Endothelial cell of umbilical vein (primary cell): ENCODE measurements at regions not wholly inside any gene's neighbourhood (a gene's known extent, or its start where the extent isn't known, plus 50 kb on each side); places are given as distances from the start of the nearest gene placed in this dataset.

Source experiments
- BruUV-seq: library from RNA; stranded (reverse); fragments of 400-500 nt; replicated peaks from 2 replicates; lab custom pipeline; 2021; lab: Mats Ljungman, UMichigan
- CTCF ChIA-PET: fragments of 300-600, 350-600 bp; sonication (Branson Sonifier 250); formaldehyde crosslinking; loops from one replicate; lab custom pipeline; 2021; ENCODE audit warnings: antibody characterized with exemption, inconsistent platforms; lab: Charles Lee
- POLR2A ChIA-PET: fragments of 300-600, 350-600 bp; sonication (Branson Sonifier 250); formaldehyde crosslinking; loops from one replicate; lab custom pipeline; 2021; ENCODE audit warnings: antibody characterized with exemption, inconsistent platforms; lab: Charles Lee
- DNase-seq: peaks from one replicate; pipeline ENCODE4 v3.0.0-alpha.2; 2011; ENCODE audit warnings: low read depth, low spot score
- FAIRE-seq: peaks from 2 replicates; lab custom pipeline; 2011; peaks lifted over from hg19 to GRCh38; lab: Jason Lieb, UNC
- H2AFZ ChIP-seq: 2 replicates; pipeline ENCODE4 v1.6.0; 2012; ENCODE audit warnings: low read depth, low read length, control low read depth, inconsistent platforms
- H3K27ac ChIP-seq: 2 replicates; pipeline ENCODE4 v1.5.1; 2011; ENCODE audit warnings: low read depth, mild to moderate bottlenecking, control low read depth, low read length, moderate library complexity; ENCODE audit not compliant: insufficient read depth
- H3K27me3 ChIP-seq, 2 experiments: 2 replicates each; pipeline versions ENCODE4 v1.6.0 to v1.6.1; 2011; ENCODE audit warnings: low read length in 2 of 2, mixed read lengths in 1 of 2; ENCODE audit not compliant: control insufficient read depth in 2 of 2, insufficient read depth in 2 of 2
- H3K36me3 ChIP-seq, 2 experiments: 2 replicates in 1 of 2; 3 replicates in 1 of 2; pipeline ENCODE4 v1.5.1; 2011; ENCODE audit warnings: low read length in 2 of 2, mild to moderate bottlenecking in 1 of 2, moderate library complexity in 1 of 2; ENCODE audit not compliant: control insufficient read depth in 2 of 2, insufficient read depth in 2 of 2; ENCODE audit errors: extremely low read depth in 1 of 2
- H3K4me1 ChIP-seq: 3 replicates; pipeline ENCODE4 v1.5.1; 2011; ENCODE audit warnings: mild to moderate bottlenecking, low read length; ENCODE audit not compliant: control insufficient read depth, insufficient read depth; ENCODE audit errors: extremely low read depth
- H3K4me2 ChIP-seq: 2 replicates; pipeline ENCODE4 v1.6.1; 2011; ENCODE audit warnings: low read length, control low read depth, mixed read lengths; ENCODE audit not compliant: insufficient read depth
- H3K4me3 ChIP-seq, 3 experiments: fragments of 200-600 bp in 1 of 3; sonication (generic), shearing (Covaris generic) in 1 of 3; replicated peaks in 1 of 3; 2 replicates each; pipeline ENCODE4 v1.5.1; 2011 to 2016; ENCODE audit warnings: control low read depth in 3 of 3, low read length in 3 of 3, mild to moderate bottlenecking in 2 of 3, inconsistent platforms in 1 of 3, low read depth in 1 of 3, moderate library complexity in 1 of 3; ENCODE audit not compliant: insufficient read depth in 1 of 3
- H3K79me2 ChIP-seq: 2 replicates; pipeline ENCODE4 v1.6.0; 2012; ENCODE audit warnings: low read length, inconsistent platforms; ENCODE audit not compliant: control insufficient read depth, insufficient read depth
- H3K9ac ChIP-seq: replicated peaks from 2 replicates; pipeline ENCODE3; 2011; ENCODE audit warnings: low read length, control low read depth; ENCODE audit not compliant: insufficient read depth; ENCODE audit errors: extremely low read depth
- H3K9me1 ChIP-seq: replicated peaks from 3 replicates; pipeline ENCODE4 v1.6.0; 2011; ENCODE audit warnings: mild to moderate bottlenecking, low read length; ENCODE audit not compliant: control insufficient read depth, insufficient read depth; ENCODE audit errors: extremely low read depth
- H3K9me3 ChIP-seq: replicated peaks from 2 replicates; pipeline ENCODE4 v1.5.1; 2012; ENCODE audit warnings: low read length, inconsistent platforms; ENCODE audit not compliant: control insufficient read depth, insufficient read depth
- H4K20me1 ChIP-seq: replicated peaks from 2 replicates; pipeline ENCODE3; 2011; ENCODE audit warnings: mild to moderate bottlenecking, low read length; ENCODE audit not compliant: control insufficient read depth, insufficient read depth; ENCODE audit errors: extremely low read depth
- EZH2 ChIP-seq: IDR thresholded peaks from 2 replicates; pipeline ENCODE4 v1.6.1; 2012; ENCODE audit warnings: borderline replicate concordance, low read depth, mild to moderate bottlenecking, moderate library complexity, low read length, inconsistent platforms; ENCODE audit not compliant: severe bottlenecking
- FOS ChIP-seq: IDR thresholded peaks from 2 replicates; pipeline ENCODE4 v1.6.1; 2011; ENCODE audit warnings: mild to moderate bottlenecking, low read length, moderate library complexity, borderline replicate concordance; ENCODE audit not compliant: insufficient read depth
- GATA2 ChIP-seq: IDR thresholded peaks from 2 replicates; pipeline ENCODE4 v1.7.0; 2011; ENCODE audit warnings: low read depth, mild to moderate bottlenecking, moderate library complexity, mixed read lengths, low read length; ENCODE audit not compliant: insufficient read length, insufficient read depth
- JUN ChIP-seq: IDR thresholded peaks from 2 replicates; pipeline ENCODE4 v1.6.1; 2011; ENCODE audit warnings: borderline replicate concordance, low read depth; ENCODE audit not compliant: insufficient read length, insufficient read depth
- MYC ChIP-seq: IDR thresholded peaks from one replicate; pipeline ENCODE4 v1.6.1; 2011; ENCODE audit warnings: mild to moderate bottlenecking, low read depth, low read length
- POLR2A ChIP-seq: IDR thresholded peaks from 2 replicates; pipeline ENCODE4 v1.6.1; 2012; ENCODE audit warnings: low read depth, mild to moderate bottlenecking, control low read depth, low read length
- POLR2AphosphoS5 ChIP-seq: IDR thresholded peaks from 2 replicates; pipeline ENCODE4 v1.6.1; 2012; ENCODE audit warnings: low read depth, mild to moderate bottlenecking, control low read depth, low read length, moderate library complexity; ENCODE audit not compliant: insufficient read depth
- dilution Hi-C: fragments of 300-500 bp; cut with MboI; formaldehyde crosslinking; loops from one replicate; pipeline ENCODE4 v1.15.0; 2019; ENCODE audit warnings: low sequenced_read_pairs; ENCODE audit not compliant: extremely low pct_ligation_motif_present
- intact Hi-C: fragments of 100-400 bp; cut with micrococcal nuclease; formaldehyde crosslinking; loops from one replicate; pipeline ENCODE4 v1.10.0; 2022
- TF ChIP-seq, protein P1 (sequence below): IDR thresholded peaks from 2 replicates; pipeline ENCODE4 v1.6.1; 2011; ENCODE audit not compliant: insufficient read depth, insufficient read length
- TF ChIP-seq, protein P2 (sequence below), 2 donors: IDR thresholded peaks; 1 replicate in 1 of 2; 2 replicates in 1 of 2; pipeline ENCODE4 v1.5.1; 2011; ENCODE audit warnings: low read length in 2 of 2, mild to moderate bottlenecking in 2 of 2, moderate library complexity in 2 of 2, control low read depth in 1 of 2, inconsistent platforms in 1 of 2, low read depth in 1 of 2; ENCODE audit not compliant: insufficient read depth in 1 of 2; ENCODE audit errors: extremely low read depth in 1 of 2

DNA sequence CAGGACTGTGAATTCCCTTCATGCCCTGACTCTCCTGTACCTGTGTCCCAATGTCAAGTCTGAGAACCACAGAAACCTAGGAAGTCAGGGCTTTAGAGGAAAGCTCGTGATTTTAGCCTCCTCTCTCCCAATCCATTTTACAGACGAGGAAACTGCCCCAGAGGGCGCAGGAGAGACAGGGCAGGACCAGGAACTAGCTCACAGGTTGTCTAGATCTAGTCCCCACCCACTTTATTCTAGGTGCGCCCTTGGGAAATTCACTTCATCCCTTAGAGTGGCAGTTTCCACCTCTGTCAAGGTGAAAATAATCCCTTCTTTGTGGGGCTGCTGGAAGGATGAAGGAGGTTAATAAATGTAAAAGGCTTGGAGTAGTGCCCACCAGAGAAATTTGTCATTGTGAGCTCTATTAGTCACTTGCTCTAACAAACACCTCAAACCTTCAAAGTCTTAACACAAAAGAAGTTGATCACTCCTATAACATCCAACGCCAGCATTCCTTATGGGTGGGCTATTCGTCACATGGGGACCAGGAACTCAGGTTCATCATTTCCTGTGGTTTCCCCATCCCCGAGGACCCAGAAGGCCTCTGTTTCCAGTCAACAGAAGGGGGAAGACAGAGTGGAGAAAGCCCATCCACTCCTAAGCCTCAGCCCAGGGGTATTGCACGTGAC is 282.3 kb downstream of the XXYLT1 start:
- DNase-seq (no peak), FAIRE-seq (peak; percentile 38)
- Histone ChIP-seq H3K4me1 (no peaks in the 10 kb centered on the region), H3K9me1 (no peaks in the 10 kb centered on the region), H3K27me3 (no peaks in the 10 kb centered on the region), H3K4me2 (no peak overlapping the region), H2AFZ (no peak overlapping the region), H3K27ac (no peak overlapping the region), H4K20me1 (no peaks in the 10 kb centered on the region), H3K9ac (no peak overlapping the region), H3K36me3 (no peaks in the 10 kb centered on the region), H3K4me3 (no peak overlapping the region), H3K9me3 (no peaks in the 10 kb centered on the region), H3K79me2 (no peaks in the 10 kb centered on the region)
- intact Hi-C loops: loop anchor here (1.0 kb wide), 1 partner anchor 34 kb away; no protein-coding TSS in a partner anchor
- TF ChIP-seq POLR2A (no peak), EZH2 (no peak)
- TF ChIP-seq, protein P1, sequence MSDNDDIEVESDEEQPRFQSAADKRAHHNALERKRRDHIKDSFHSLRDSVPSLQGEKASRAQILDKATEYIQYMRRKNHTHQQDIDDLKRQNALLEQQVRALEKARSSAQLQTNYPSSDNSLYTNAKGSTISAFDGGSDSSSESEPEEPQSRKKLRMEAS: no peak
- ChIA-PET POLR2A (no interaction called here), CTCF (interaction anchor here (1.1 kb wide), 1 partner anchor 12 kb away, joined by 3 read pairs; no protein-coding TSS in a partner anchor)
- dilution Hi-C loops: no loop called here
- no TSS peak for BruUV-seq

DNA sequence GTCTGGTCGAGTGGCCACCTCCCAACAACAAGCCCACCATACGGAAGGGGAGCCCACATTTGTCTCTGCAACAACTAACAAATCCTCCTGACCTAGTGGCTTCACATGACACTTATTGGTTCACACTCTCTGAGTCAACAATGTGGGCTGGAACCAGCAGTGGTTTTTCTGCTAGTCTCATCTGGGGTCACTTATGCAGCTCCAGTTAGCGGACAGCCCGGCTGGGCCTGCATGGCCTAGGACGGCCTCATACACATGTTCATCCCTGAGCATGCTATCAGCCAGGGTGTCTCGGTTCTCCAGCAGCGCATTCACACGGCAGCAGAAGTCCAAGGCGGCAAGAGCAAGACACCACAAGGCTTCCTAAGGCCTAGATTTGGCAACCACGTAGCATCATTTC is 281.7 kb downstream of the XXYLT1 start:
- Histone ChIP-seq H3K27ac (no peak overlapping the region), H3K79me2 (no peaks in the 10 kb centered on the region), H3K27me3 (no peaks in the 10 kb centered on the region), H4K20me1 (no peaks in the 10 kb centered on the region), H3K4me2 (no peak overlapping the region), H3K4me1 (no peaks in the 10 kb centered on the region), H2AFZ (no peak overlapping the region), H3K36me3 (no peaks in the 10 kb centered on the region), H3K9me1 (no peaks in the 10 kb centered on the region), H3K9ac (no peak overlapping the region), H3K4me3 (no peak overlapping the region), H3K9me3 (no peaks in the 10 kb centered on the region)
- ChIA-PET CTCF (no interaction called here), POLR2A (no interaction called here)
- FAIRE-seq (no peak), DNase-seq (no peak)
- dilution Hi-C loops (no loop called here), intact Hi-C loops (loop anchor here (1.0 kb wide), 1 partner anchor 35 kb away; no protein-coding TSS in a partner anchor)
- BruUV-seq: no TSS peak
- no peak for TF ChIP-seq JUN
- no peak for TF ChIP-seq FOS
- no peak for TF ChIP-seq MYC
- TF ChIP-seq POLR2A: no peak
- no peak for TF ChIP-seq GATA2
- TF ChIP-seq EZH2: no peak
- TF ChIP-seq, protein P2, sequence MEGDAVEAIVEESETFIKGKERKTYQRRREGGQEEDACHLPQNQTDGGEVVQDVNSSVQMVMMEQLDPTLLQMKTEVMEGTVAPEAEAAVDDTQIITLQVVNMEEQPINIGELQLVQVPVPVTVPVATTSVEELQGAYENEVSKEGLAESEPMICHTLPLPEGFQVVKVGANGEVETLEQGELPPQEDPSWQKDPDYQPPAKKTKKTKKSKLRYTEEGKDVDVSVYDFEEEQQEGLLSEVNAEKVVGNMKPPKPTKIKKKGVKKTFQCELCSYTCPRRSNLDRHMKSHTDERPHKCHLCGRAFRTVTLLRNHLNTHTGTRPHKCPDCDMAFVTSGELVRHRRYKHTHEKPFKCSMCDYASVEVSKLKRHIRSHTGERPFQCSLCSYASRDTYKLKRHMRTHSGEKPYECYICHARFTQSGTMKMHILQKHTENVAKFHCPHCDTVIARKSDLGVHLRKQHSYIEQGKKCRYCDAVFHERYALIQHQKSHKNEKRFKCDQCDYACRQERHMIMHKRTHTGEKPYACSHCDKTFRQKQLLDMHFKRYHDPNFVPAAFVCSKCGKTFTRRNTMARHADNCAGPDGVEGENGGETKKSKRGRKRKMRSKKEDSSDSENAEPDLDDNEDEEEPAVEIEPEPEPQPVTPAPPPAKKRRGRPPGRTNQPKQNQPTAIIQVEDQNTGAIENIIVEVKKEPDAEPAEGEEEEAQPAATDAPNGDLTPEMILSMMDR (IDR thresholded peaks at IDR 0.05; ENCODE audit: extremely low read depth in 1 of 2, insufficient read depth in 1 of 2, low read depth in 1 of 2, low read length in 2 of 2): no peak
- TF ChIP-seq, protein P1: no peak
- TF ChIP-seq POLR2AphosphoS5: no peak
